Stimulated activated CD4-positive, alpha-beta T cell treated with anti-CD3 and anti-CD28 coated beads, Interleukin-12 subunit alpha, Interleukin-12 subunit beta, amount 100 ng/mL, for 48 hours (primary cell): ENCODE measurements at regions not wholly inside any gene's neighbourhood (a gene's known extent, or its start where the extent isn't known, plus 50 kb on each side); places are given as distances from the start of the nearest gene placed in this dataset.

ENCODE experiments used
- DNase-seq, 3 donors: peaks; one replicate each; pipeline ENCODE4 v3.0.0-alpha.2; 2020; ENCODE audit warnings: low read depth in 2 of 3, low spot score in 1 of 3

GRCh38 chr11:28702871-28703270 is 594.7 kb downstream of the METTL15 start:
- no peak for DNase-seq

GRCh38 chr11:28702450-28702790 is 594.2 kb downstream of the METTL15 start:
- DNase-seq = no peak

GRCh38 chr11:28701760-28702449 is 593.7 kb downstream of the METTL15 start:
- DNase-seq = no peak

- DNase-seq = no peak
These were observed 591.5 kb downstream of the METTL15 start for GRCh38 chr11:28699701-28700100.

GRCh38 chr11:28697920-28698827 is 590.0 kb downstream of the METTL15 start:
- DNase-seq = peak; percentile 8 to 11 (median 9)

GRCh38 chr11:28696591-28696990 is 588.4 kb downstream of the METTL15 start:
- DNase-seq = no peak

- no peak for DNase-seq
These were observed 582.6 kb downstream of the METTL15 start for GRCh38 chr11:28690746-28691145.

- DNase-seq = no peak
These were observed 575.9 kb downstream of the METTL15 start for GRCh38 chr11:28684011-28684586.

GRCh38 chr11:28679795-28680468 is 571.7 kb downstream of the METTL15 start:
- no peak for DNase-seq

GRCh38 chr11:28677721-28678120 is 569.5 kb downstream of the METTL15 start:
- DNase-seq = no peak

- no peak for DNase-seq
These were observed 567.0 kb downstream of the METTL15 start for GRCh38 chr11:28675183-28675582.

- DNase-seq = no peak
These were observed 566.4 kb downstream of the METTL15 start for GRCh38 chr11:28674433-28675103.

- no peak for DNase-seq
These were observed 565.7 kb downstream of the METTL15 start for GRCh38 chr11:28673691-28674432.

GRCh38 chr11:28671274-28671673 is 563.1 kb downstream of the METTL15 start:
- DNase-seq = no peak

GRCh38 chr11:28666632-28667031 is 558.4 kb downstream of the METTL15 start:
- no peak for DNase-seq

GRCh38 chr11:28659716-28660348 is 551.6 kb downstream of the METTL15 start:
- DNase-seq = no peak

GRCh38 chr11:28657378-28658030 is 549.3 kb downstream of the METTL15 start:
- no peak for DNase-seq

- DNase-seq = no peak
These were observed 546.0 kb downstream of the METTL15 start for GRCh38 chr11:28654191-28654590.

- DNase-seq = no peak
These were observed 541.7 kb downstream of the METTL15 start for GRCh38 chr11:28649922-28650321.
